H9 (cell line): ENCODE measurements at regions not wholly inside any gene's neighbourhood (a gene's known extent, or its start where the extent isn't known, plus 50 kb on each side); places are given as distances from the start of the nearest gene placed in this dataset.

Experiments
- DNase-seq: peaks from one replicate; pipeline ENCODE4 v3.0.0-alpha.2; 2017
- H2AFZ ChIP-seq: one replicate; pipeline ENCODE4 v1.6.1; 2013; ENCODE audit warnings: mild to moderate bottlenecking, low read length, control low read depth, moderate library complexity
- H2AK5ac ChIP-seq: 2 replicates; pipeline ENCODE4 v1.6.1; 2013; ENCODE audit warnings: low read length, control low read depth, mixed read lengths; ENCODE audit not compliant: insufficient read length
- H2BK120ac ChIP-seq: one replicate; pipeline ENCODE4 v1.6.1; 2013; ENCODE audit warnings: low read depth, mild to moderate bottlenecking, low read length, control low read depth, inconsistent platforms; ENCODE audit not compliant: poor library complexity, severe bottlenecking
- H2BK12ac ChIP-seq: 2 replicates; pipeline ENCODE4 v1.6.1; 2013; ENCODE audit warnings: low read length, control low read depth, mixed read lengths, low read depth; ENCODE audit not compliant: insufficient read length
- H2BK15ac ChIP-seq: 2 replicates; pipeline ENCODE4 v1.6.1; 2013; ENCODE audit warnings: low read depth, low read length, control low read depth
- H2BK20ac ChIP-seq: one replicate; pipeline ENCODE4 v1.6.1; 2013; ENCODE audit warnings: low read depth, mild to moderate bottlenecking, low read length, control low read depth, inconsistent platforms; ENCODE audit not compliant: poor library complexity, severe bottlenecking
- H2BK5ac ChIP-seq: 2 replicates; pipeline ENCODE4 v1.6.1; 2013; ENCODE audit warnings: low read length, control low read depth, mixed read lengths; ENCODE audit not compliant: insufficient read length
- H3K14ac ChIP-seq: 2 replicates; pipeline ENCODE4 v1.6.1; 2013; ENCODE audit warnings: low read length, control low read depth; ENCODE audit not compliant: insufficient read depth
- H3K18ac ChIP-seq: 2 replicates; pipeline ENCODE4 v1.6.1; 2013; ENCODE audit warnings: low read depth, mild to moderate bottlenecking, mixed read lengths, low read length, control low read depth; ENCODE audit not compliant: insufficient read length
- H3K23ac ChIP-seq: 2 replicates; pipeline ENCODE4 v1.6.1; 2013; ENCODE audit warnings: low read length, control low read depth, mixed read lengths, low read depth; ENCODE audit not compliant: insufficient read length
- H3K23me2 ChIP-seq: 2 replicates; pipeline ENCODE4 v1.6.1; 2013; ENCODE audit warnings: low read depth, mild to moderate bottlenecking, mixed read lengths, low read length, control low read depth; ENCODE audit not compliant: insufficient read length, poor library complexity, severe bottlenecking
- H3K27ac ChIP-seq: 2 replicates; pipeline ENCODE4 v1.5.1; 2013; ENCODE audit warnings: low read length, control low read depth, mixed read lengths, low read depth; ENCODE audit not compliant: insufficient read length
- H3K27me3 ChIP-seq: 2 replicates; pipeline ENCODE4 v1.6.1; 2013; ENCODE audit warnings: low read length, control low read depth, inconsistent platforms; ENCODE audit not compliant: insufficient read depth
- H3K4ac ChIP-seq: 2 replicates; pipeline ENCODE4 v1.6.1; 2013; ENCODE audit warnings: low read depth, mild to moderate bottlenecking, control low read depth, inconsistent platforms, low read length, moderate library complexity
- H3K4me1 ChIP-seq: 2 replicates; pipeline ENCODE4 v1.6.1; 2013; ENCODE audit warnings: low read length, control low read depth, inconsistent platforms; ENCODE audit not compliant: insufficient read depth
- H3K4me2 ChIP-seq: 2 replicates; pipeline ENCODE4 v1.6.1; 2013; ENCODE audit warnings: low read length, control low read depth, mixed read lengths; ENCODE audit not compliant: insufficient read length, insufficient read depth
- H3K56ac ChIP-seq: 2 replicates; pipeline ENCODE4 v1.6.1; 2013; ENCODE audit warnings: low read depth, mild to moderate bottlenecking, mixed read lengths, low read length, control low read depth; ENCODE audit not compliant: insufficient read length
- H3K79me1 ChIP-seq: 2 replicates; pipeline ENCODE4 v1.6.1; 2013; ENCODE audit warnings: low read depth, mild to moderate bottlenecking, moderate library complexity, low read length, control low read depth, inconsistent platforms; ENCODE audit not compliant: insufficient read depth, poor library complexity, severe bottlenecking
- H3K79me2 ChIP-seq: 2 replicates; pipeline ENCODE4 v1.6.1; 2013; ENCODE audit warnings: low read length, control low read depth, inconsistent platforms; ENCODE audit not compliant: insufficient read depth
- H3K9ac ChIP-seq: 2 replicates; pipeline ENCODE4 v1.6.1; 2013; ENCODE audit warnings: low read length, control low read depth, mixed read lengths; ENCODE audit not compliant: insufficient read length; ENCODE audit errors: extremely low read depth
- H3K9me3 ChIP-seq: one replicate; pipeline ENCODE4 v1.6.1; 2013; ENCODE audit warnings: low read depth, low read length, inconsistent platforms; ENCODE audit not compliant: control insufficient read depth
- H3T11ph ChIP-seq: one replicate; pipeline ENCODE4 v1.6.1; 2013; ENCODE audit warnings: mild to moderate bottlenecking, low read length, control low read depth, inconsistent platforms
- H4K20me1 ChIP-seq: one replicate; pipeline ENCODE4 v1.6.1; 2013; ENCODE audit not compliant: control insufficient read depth, insufficient read length, insufficient read depth
- H4K5ac ChIP-seq: 2 replicates; pipeline ENCODE4 v1.6.1; 2013; ENCODE audit warnings: low read depth, mild to moderate bottlenecking, mixed read lengths, low read length, control low read depth; ENCODE audit not compliant: insufficient read length
- H4K8ac ChIP-seq: replicated peaks from 2 replicates; pipeline ENCODE4 v1.6.1; 2013; ENCODE audit warnings: low read length, control low read depth, mixed read lengths, low read depth; ENCODE audit not compliant: insufficient read length
- H4K91ac ChIP-seq: 2 replicates; pipeline ENCODE4 v1.6.1; 2013; ENCODE audit warnings: low read depth, mild to moderate bottlenecking, moderate library complexity, mixed read lengths, low read length, control low read depth; ENCODE audit not compliant: insufficient read length
- H3K27ac Mint-ChIP-seq, 3 experiments: 2 replicates in 2 of 3; 3 replicates in 1 of 3; pipeline ENCODE4 v1.8.0; 2020 to 2021; ENCODE audit warnings: mixed read lengths in 3 of 3, mild to moderate bottlenecking in 1 of 3, moderate library complexity in 1 of 3
- H3K27me3 Mint-ChIP-seq: 2 replicates; pipeline ENCODE4 v1.8.0; 2021; ENCODE audit warnings: low read depth, mild to moderate bottlenecking, moderate library complexity, mixed read lengths
- H3K36me3 Mint-ChIP-seq, 3 experiments: 2 replicates in 2 of 3; 3 replicates in 1 of 3; pipeline ENCODE4 v1.8.0; 2020 to 2021; ENCODE audit warnings: low read depth in 3 of 3, mixed read lengths in 3 of 3; ENCODE audit not compliant: insufficient read depth in 1 of 3
- H3K4me1 Mint-ChIP-seq, 2 experiments: 2 replicates each; pipeline ENCODE4 v1.8.0; 2020; ENCODE audit warnings: mixed read lengths in 2 of 2
- H3K4me3 Mint-ChIP-seq, 2 experiments: 2 replicates in 1 of 2; 3 replicates in 1 of 2; pipeline ENCODE4 v1.8.0; 2020 to 2021; ENCODE audit warnings: mild to moderate bottlenecking in 2 of 2, mixed read lengths in 2 of 2, moderate library complexity in 1 of 2
- H3K9me3 Mint-ChIP-seq, 2 experiments: 2 replicates in 1 of 2; 3 replicates in 1 of 2; pipeline ENCODE4 v1.8.0; 2020; ENCODE audit warnings: mild to moderate bottlenecking in 2 of 2, mixed read lengths in 2 of 2, moderate library complexity in 1 of 2
- WGBS: extraction: QIAGEN DNeasy Blood & Tissue Kit; methylation state at CpG from one replicate; pipeline ENCODE4 v1.1.7; 2013; ENCODE audit warnings: missing lambda C conversion rate, low lambda C conversion rate, mixed read lengths; ENCODE audit not compliant: insufficient read length; ENCODE audit errors: extremely low coverage; 5-methylcytosine and 5-hydroxymethylcytosine counted together
- TF ChIP-seq, protein P1 (sequence below): fragments of 200-600 bp; sonication (generic); conservative IDR thresholded peaks from 3 replicates; pipeline ENCODE4 v1.8.0; 2021; ENCODE audit warnings: antibody characterized with exemption, mild to moderate bottlenecking

DNA sequence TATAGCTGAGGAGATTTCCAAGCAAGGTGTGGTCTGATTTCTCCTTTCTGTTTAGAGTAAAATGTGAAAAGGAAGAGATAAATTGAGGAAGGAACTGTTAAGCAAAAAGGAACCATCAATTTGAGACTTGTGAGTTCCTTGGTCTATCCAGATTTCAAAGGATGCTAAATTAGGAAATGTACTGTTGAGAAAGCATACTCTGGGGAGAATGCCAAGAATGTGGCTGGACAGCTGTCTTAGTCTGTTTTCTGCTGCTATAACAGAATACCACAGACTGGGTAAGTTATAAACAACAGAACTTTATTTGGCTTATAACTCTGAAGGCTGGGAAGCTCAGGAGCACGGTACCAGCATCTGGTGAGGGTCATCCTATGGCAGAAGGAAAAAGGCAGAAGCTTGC is 1097.2 kb downstream of the TDRD15 start:
- Histone ChIP-seq H2BK12ac (no peak overlapping the region), H3K27me3 (no peaks in the 10 kb centered on the region), H2BK15ac (no peak overlapping the region), H4K91ac (no peak overlapping the region), H3K23ac (no peak overlapping the region), H3K79me2 (no peaks in the 10 kb centered on the region), H3K27ac (no peak overlapping the region), H3K23me2 (no peaks in the 10 kb centered on the region), H2BK20ac (no peak overlapping the region), H3K18ac (no peak overlapping the region), H2BK120ac (no peak overlapping the region), H2AK5ac (no peak overlapping the region), H4K8ac (no peak overlapping the region), H2BK5ac (no peak overlapping the region), H3K4me1 (no peaks in the 10 kb centered on the region), H3K4me2 (no peak overlapping the region), H3K14ac (no peak overlapping the region), H3K79me1 (no peaks in the 10 kb centered on the region), H3K9me3 (no peaks in the 10 kb centered on the region), H3K4ac (no peak overlapping the region), H2AFZ (no peak overlapping the region), H4K20me1 (no peaks in the 10 kb centered on the region), H3K9ac (no peak overlapping the region), H4K5ac (no peak overlapping the region), H3T11ph (no peak overlapping the region), H3K56ac (no peak overlapping the region)
- WGBS: no CpG with 5 or more reads among the region's 1 CpG
- H3K9me3 Mint-ChIP-seq: peaks cover 24 to 28% of the 10 kb centered on the region in 2 experiments
- no peak overlapping the region for H3K4me3 Mint-ChIP-seq
- H3K4me1 Mint-ChIP-seq: peaks cover 0 to 2% of the 10 kb centered on the region in 2 experiments; a peak in 1 of 4 replicates
- no peak for DNase-seq
- no peaks in the 10 kb centered on the region for H3K27me3 Mint-ChIP-seq
- TF ChIP-seq, protein P1, sequence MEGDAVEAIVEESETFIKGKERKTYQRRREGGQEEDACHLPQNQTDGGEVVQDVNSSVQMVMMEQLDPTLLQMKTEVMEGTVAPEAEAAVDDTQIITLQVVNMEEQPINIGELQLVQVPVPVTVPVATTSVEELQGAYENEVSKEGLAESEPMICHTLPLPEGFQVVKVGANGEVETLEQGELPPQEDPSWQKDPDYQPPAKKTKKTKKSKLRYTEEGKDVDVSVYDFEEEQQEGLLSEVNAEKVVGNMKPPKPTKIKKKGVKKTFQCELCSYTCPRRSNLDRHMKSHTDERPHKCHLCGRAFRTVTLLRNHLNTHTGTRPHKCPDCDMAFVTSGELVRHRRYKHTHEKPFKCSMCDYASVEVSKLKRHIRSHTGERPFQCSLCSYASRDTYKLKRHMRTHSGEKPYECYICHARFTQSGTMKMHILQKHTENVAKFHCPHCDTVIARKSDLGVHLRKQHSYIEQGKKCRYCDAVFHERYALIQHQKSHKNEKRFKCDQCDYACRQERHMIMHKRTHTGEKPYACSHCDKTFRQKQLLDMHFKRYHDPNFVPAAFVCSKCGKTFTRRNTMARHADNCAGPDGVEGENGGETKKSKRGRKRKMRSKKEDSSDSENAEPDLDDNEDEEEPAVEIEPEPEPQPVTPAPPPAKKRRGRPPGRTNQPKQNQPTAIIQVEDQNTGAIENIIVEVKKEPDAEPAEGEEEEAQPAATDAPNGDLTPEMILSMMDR: no peak
- H3K27ac Mint-ChIP-seq: no peak overlapping the region
- H3K36me3 Mint-ChIP-seq: peaks cover 18 to 32% (median 20%) of the 10 kb centered on the region in 3 experiments
